HG02678 (cell line): ENCODE measurements at regions not wholly inside any gene's neighbourhood (a gene's known extent, or its start where the extent isn't known, plus 50 kb on each side); places are given as distances from the start of the nearest gene placed in this dataset.
"Not testable (repeated sequence)": the region's sequence is repeated elsewhere in the genome, so short reads cannot be mapped to it uniquely, and the experiment has no call there.

Source experiments
- ATAC-seq: cut with Tn5 transposase; IDR thresholded peaks from one replicate; pipeline ENCODE4 v1.9.1; 2021; ENCODE audit warnings: mild to moderate bottlenecking, moderate library complexity; ENCODE audit not compliant: unreplicated experiment

GRCh38 chr14:22176957-22177356, 412.1 kb downstream of the DAD1 start:
- no peak for ATAC-seq

- not testable (repeated sequence) for ATAC-seq
Observed at GRCh38 chr14:22175278-22175558, 413.8 kb downstream of the DAD1 start.

DNA sequence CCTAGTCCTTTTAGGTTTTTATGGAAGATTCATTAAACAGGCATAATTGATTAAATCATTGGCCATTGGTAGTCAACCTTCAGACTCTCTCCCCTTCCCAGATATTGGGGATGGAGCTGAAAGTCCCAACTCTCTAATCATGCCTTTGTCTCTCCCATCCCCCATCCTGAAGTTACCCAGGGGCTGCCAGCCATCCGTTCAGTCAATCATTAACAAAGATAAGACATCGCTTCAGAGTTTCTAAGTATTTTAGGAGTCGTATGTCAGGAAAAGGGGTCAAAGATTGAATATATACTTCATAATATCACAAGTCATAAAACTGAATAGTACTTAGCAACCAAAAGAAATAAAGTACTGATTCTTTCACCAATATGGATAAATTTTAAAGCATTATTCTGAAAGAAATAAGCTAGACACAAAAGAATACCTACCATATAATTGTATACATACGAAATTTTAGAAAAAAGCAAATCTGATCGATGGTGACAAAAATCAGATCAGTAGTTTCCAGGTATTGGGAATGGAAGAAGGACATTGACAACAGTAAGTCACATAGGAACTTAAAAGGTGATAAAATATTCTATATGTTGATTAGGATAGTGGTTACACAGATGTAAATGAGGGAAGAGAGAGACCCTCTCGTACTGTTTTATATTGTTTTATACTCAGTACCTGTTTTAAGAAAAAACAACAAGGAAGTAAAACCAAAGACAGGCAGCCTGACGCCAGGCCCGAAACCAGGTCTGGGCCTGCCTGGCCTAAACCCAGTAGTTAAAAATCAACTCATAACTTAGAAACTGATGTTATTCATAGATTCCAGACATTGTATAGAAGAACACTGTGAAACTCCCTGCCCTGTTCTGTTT, 414.4 kb downstream of the DAD1 start:
- ATAC-seq = no peak

DNA sequence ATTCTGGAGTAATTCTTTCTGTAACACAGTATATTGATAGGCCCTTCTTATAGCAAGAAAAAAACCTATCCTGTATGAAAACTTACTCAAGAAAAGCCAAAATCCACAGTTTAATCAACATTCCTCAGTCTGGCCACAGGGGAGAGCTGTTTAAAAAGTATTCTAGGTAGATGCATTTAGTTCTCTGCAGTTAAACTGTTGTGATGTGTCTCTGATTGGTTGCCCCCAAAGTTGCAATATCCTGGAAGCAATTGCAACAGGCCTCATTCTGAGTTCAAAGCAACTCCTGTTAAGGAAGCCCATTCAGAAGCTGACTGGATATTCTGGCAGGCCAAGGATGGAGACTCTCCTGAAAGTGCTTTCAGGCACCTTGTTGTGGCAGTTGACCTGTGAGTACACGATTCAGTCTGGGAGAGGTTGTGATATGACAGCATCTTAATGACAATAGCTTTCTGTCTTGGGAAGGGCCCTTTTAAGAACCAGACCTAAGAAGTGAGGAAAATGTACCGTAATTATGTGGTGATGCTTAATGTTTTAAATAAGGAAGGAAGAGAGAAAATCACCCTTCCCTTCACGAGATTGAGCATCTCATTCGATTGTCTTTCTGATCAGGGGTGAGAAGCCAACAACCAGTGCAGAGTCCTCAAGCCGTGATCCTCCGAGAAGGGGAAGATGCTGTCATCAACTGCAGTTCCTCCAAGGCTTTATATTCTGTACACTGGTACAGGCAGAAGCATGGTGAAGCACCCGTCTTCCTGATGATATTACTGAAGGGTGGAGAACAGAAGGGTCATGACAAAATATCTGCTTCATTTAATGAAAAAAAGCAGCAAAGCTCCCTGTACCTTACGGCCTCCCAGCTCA, 420.7 kb downstream of the DAD1 start:
- ATAC-seq = no peak

GRCh38 chr14:22164616-22165015, 424.4 kb downstream of the DAD1 start:
- ATAC-seq = no peak

- no peak for ATAC-seq
Observed at GRCh38 chr14:22163051-22163450, 426.0 kb downstream of the DAD1 start.

GRCh38 chr14:22159957-22160356, 429.1 kb downstream of the DAD1 start:
- ATAC-seq = no peak

GRCh38 chr14:22159099-22159498, 429.9 kb downstream of the DAD1 start:
- no peak for ATAC-seq

DNA sequence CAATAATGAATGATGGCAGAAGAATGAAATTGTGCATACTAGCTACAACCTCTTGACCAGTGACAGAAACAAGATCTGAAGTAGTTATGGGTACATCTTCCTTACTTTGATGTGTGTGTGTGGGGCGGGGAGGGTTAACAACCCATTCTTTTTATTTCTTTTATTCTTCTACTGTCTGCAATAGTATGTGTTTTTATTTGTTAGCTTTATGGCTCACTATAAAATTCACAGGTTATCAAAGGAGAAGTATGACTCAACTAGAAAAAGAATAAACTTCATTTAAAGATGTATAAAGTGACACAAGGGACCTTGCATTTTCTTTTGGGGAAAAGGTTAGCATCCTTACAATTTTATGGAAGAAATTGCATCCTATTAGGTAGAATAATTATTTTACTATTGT, 430.5 kb downstream of the DAD1 start:
- no peak for ATAC-seq

- ATAC-seq = no peak
Observed at GRCh38 chr14:22155571-22155970, 433.5 kb downstream of the DAD1 start.

- no peak for ATAC-seq
Observed at GRCh38 chr14:22152903-22153302, 436.1 kb downstream of the DAD1 start.

GRCh38 chr14:22152161-22152870, 436.7 kb downstream of the DAD1 start:
- no peak for ATAC-seq

DNA sequence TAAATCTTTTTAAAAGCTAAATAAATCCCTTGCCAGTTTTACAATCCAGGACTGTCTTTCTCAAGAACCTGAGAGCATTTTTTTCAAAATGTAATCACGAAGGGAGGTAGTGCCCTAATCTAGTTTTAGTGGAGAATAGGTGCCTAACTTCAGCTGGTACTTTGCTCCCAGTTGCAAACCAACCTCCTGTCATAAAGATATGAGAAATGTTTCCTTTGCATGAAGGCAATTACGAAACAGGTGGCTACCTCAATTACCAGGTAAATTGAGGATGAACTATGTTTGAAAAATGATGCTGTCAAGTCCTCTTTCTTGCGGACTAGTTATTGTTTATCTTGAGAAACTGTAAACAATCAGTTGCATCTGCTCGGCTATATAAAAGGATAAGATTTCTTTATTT, 437.9 kb downstream of the DAD1 start:
- no peak for ATAC-seq

DNA sequence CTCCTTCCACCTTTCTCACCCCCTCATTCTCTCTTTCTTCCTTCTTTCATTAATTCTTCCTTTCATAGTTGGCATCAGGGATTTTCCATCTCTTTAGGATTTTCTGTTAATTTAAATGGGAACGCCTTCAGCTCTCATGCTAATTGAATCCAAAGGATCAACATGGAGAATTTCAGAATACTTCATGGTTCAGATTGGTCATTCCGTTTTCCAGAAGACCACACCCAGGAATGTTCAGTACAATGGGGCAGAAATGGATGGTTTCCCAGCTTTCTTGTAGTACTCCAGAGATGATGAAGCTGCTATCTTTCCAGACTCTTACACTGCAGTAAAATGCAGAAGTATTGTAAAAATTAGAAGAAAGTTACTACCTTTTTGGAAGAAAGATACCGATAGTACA, 440.0 kb downstream of the DAD1 start:
- ATAC-seq = no peak

DNA sequence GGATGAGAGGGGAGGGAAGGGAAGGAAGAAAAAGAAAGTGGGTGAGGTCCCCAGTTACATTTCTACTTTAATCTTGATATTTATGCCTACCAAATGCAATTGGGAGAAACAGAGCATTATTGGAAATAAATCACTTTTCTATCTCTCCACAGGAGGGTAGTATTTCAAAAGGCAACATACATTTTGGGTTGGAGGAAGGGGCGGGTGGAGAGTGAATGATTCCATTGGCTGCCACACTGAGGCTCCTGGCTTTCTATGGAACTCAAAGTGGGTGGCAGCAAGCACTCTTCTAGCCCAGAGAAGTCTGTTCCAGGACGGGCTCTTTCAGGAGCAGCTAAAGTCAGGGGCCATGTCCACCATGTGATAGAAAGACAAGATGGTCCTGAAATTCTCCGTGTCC, 441.3 kb downstream of the DAD1 start:
- no peak for ATAC-seq

DNA sequence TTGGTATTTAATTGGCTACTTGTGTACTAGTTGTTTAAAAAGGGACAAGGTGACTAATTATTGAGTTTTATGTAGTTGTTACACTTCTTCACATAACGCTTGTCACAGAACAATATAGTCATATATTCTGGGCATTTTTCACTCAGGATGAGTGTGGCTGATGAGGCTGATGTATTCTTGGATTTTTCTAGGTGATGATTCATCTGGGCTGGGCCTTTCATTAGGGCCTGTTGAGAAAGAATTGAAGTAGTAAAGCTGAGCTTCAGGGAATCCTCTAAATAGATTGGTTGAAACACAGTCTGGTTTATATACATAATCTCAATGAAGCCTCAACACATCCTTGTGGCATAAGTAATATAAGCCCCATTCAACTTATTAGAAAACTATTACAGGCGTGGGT, 445.7 kb downstream of the DAD1 start:
- ATAC-seq = no peak

- ATAC-seq = no peak
Observed at GRCh38 chr14:22140633-22141032, 448.4 kb downstream of the DAD1 start.

GRCh38 chr14:22131749-22132476, 457.1 kb downstream of the DAD1 start:
- ATAC-seq = no peak

DNA sequence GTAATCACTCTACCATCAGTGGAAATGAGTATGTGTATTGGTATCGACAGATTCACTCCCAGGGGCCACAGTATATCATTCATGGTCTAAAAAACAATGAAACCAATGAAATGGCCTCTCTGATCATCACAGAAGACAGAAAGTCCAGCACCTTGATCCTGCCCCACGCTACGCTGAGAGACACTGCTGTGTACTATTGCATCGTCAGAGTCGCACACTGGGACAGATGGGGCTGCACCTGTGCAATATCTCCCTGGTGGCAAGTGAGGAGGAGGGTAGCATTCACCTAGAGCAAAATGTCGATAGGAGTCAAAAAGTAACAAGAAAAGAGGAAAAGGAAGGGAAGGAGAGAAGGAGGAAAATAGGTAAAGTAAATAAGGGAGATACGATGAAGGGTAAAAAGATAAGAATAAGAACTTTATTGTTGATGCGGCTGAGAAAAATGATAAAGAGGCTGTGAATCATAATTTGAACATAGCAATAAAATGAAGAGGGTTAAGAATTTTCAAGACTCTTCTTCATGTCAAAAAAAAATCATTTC, 450.5 kb upstream of the OR4E1 start:
- no peak for ATAC-seq

GRCh38 chr14:22122829-22123560, 449.4 kb upstream of the OR4E1 start:
- ATAC-seq = no peak
